GM23338 (cell line): ENCODE measurements at regions not wholly inside any gene's neighbourhood (a gene's known extent, or its start where the extent isn't known, plus 50 kb on each side); places are given as distances from the start of the nearest gene placed in this dataset.

ENCODE experiments used
- ATAC-seq: fragments of 200-7000 bp; cut with Tn5 transposase; 3 replicates; pipeline ENCODE4 v1.9.1; 2020
- DNase-seq: peaks from one replicate; pipeline ENCODE4 v3.0.0-alpha.2; 2015; ENCODE audit warnings: low spot score
- H2AFZ ChIP-seq: fragments of 200-600 bp; sonication (generic); 2 replicates; pipeline ENCODE4 v1.8.0; 2016; ENCODE audit warnings: antibody characterized with exemption, mild to moderate bottlenecking, moderate library complexity
- H3F3A ChIP-seq: fragments of 200-600 bp; sonication (generic); replicated peaks from 2 replicates; pipeline ENCODE4 v1.8.0; 2017; ENCODE audit warnings: antibody characterized with exemption, mixed run types, low read depth
- H3K27ac ChIP-seq: fragments of 200-600 bp; sonication (generic); 2 replicates; pipeline ENCODE4 v1.6.1; 2016; ENCODE audit warnings: low read depth
- H3K27me3 ChIP-seq: fragments of 200-600 bp; sonication (generic); 2 replicates; pipeline ENCODE4 v1.8.0; 2016; ENCODE audit warnings: mild to moderate bottlenecking, mixed run types, moderate library complexity; ENCODE audit not compliant: insufficient read depth
- H3K36me3 ChIP-seq: fragments of 200-600 bp; sonication (generic); 2 replicates; pipeline ENCODE4 v1.8.0; 2016; ENCODE audit warnings: mild to moderate bottlenecking; ENCODE audit not compliant: insufficient read depth
- H3K4me1 ChIP-seq: fragments of 200-600 bp; sonication (generic); 2 replicates; pipeline ENCODE4 v1.8.0; 2016; ENCODE audit warnings: mild to moderate bottlenecking, moderate library complexity; ENCODE audit not compliant: insufficient read depth
- H3K4me2 ChIP-seq: fragments of 200-600 bp; sonication (generic); 2 replicates; pipeline ENCODE4 v1.7.1; 2017; ENCODE audit warnings: mixed run types
- H3K4me3 ChIP-seq: fragments of 200-600 bp; sonication (generic); 2 replicates; pipeline ENCODE4 v1.6.1; 2016; ENCODE audit warnings: mixed run types
- H3K79me2 ChIP-seq: fragments of 200-600 bp; sonication (generic); replicated peaks from 2 replicates; pipeline ENCODE4 v1.8.0; 2017; ENCODE audit warnings: mild to moderate bottlenecking; ENCODE audit not compliant: insufficient read depth
- H3K9me2 ChIP-seq: fragments of 200-600 bp; sonication (generic); 2 replicates; pipeline ENCODE4 v1.8.0; 2017; ENCODE audit not compliant: insufficient read depth
- H4K20me1 ChIP-seq: fragments of 200-600 bp; sonication (generic); replicated peaks from 2 replicates; pipeline ENCODE4 v1.8.0; 2017; ENCODE audit warnings: mild to moderate bottlenecking; ENCODE audit not compliant: insufficient read depth
- H3K27ac Mint-ChIP-seq: 2 replicates; pipeline ENCODE4 v1.8.0; 2020; ENCODE audit warnings: inconsistent platforms, mild to moderate bottlenecking, moderate library complexity, mixed read lengths
- H3K27me3 Mint-ChIP-seq: 3 replicates; pipeline ENCODE4 v1.8.0; 2022; ENCODE audit warnings: low read depth, mild to moderate bottlenecking, moderate library complexity, mixed read lengths, inconsistent platforms; ENCODE audit not compliant: insufficient read depth, poor library complexity
- H3K36me3 Mint-ChIP-seq: 3 replicates; pipeline ENCODE4 v1.8.0; 2021; ENCODE audit warnings: low read depth, mild to moderate bottlenecking, inconsistent platforms, moderate library complexity, mixed read lengths
- H3K4me1 Mint-ChIP-seq: 3 replicates; pipeline ENCODE4 v1.8.0; 2020; ENCODE audit warnings: mild to moderate bottlenecking, inconsistent platforms, mixed read lengths
- H3K4me3 Mint-ChIP-seq: 3 replicates; pipeline ENCODE4 v1.8.0; 2021; ENCODE audit warnings: moderate library complexity, mild to moderate bottlenecking, inconsistent platforms, mixed read lengths
- H3K9me3 Mint-ChIP-seq: 3 replicates; pipeline ENCODE4 v1.8.0; 2020; ENCODE audit warnings: moderate library complexity, mild to moderate bottlenecking, inconsistent platforms, mixed read lengths
- CREB1 ChIP-seq: fragments of 250-450 bp; sonication (Bioruptor Pico); IDR thresholded peaks from 2 replicates; pipeline ENCODE4 v1.5.0; 2020; ENCODE audit warnings: low read depth, mild to moderate bottlenecking, moderate library complexity
- ETS1 ChIP-seq: IDR thresholded peaks from 2 replicates; pipeline ENCODE4 v1.6.1; 2016; ENCODE audit warnings: antibody characterized with exemption
- EZH2 ChIP-seq: fragments of 200-600 bp; sonication (generic); IDR thresholded peaks from one replicate; pipeline ENCODE4 v1.8.0; 2017; ENCODE audit warnings: antibody characterized with exemption, mild to moderate bottlenecking, low read depth; ENCODE audit not compliant: unreplicated experiment
- EZH2phosphoT487 ChIP-seq: fragments of 200-600 bp; sonication (generic); IDR thresholded peaks from one replicate; pipeline ENCODE4 v1.8.1; 2018; ENCODE audit warnings: antibody characterized with exemption; ENCODE audit not compliant: unreplicated experiment
- JUNB ChIP-seq: IDR thresholded peaks from one replicate; pipeline ENCODE4 v1.6.1; 2016; ENCODE audit warnings: antibody characterized with exemption; ENCODE audit not compliant: unreplicated experiment
- NANOG ChIP-seq: IDR thresholded peaks from 2 replicates; pipeline ENCODE4 v1.6.1; 2016; ENCODE audit warnings: antibody characterized with exemption, borderline replicate concordance
- POLR2AphosphoS5 ChIP-seq: IDR thresholded peaks from 2 replicates; pipeline ENCODE4 v1.6.1; 2016; ENCODE audit warnings: antibody characterized with exemption, low read depth
- STAT1 ChIP-seq: IDR thresholded peaks from one replicate; pipeline ENCODE4 v1.6.1; 2016; ENCODE audit warnings: antibody characterized with exemption; ENCODE audit not compliant: unreplicated experiment
- ZNF114 ChIP-seq: fragments of 250-450 bp; sonication (Bioruptor Pico); IDR thresholded peaks from 2 replicates; pipeline ENCODE4 v1.5.0; 2020; ENCODE audit warnings: mild to moderate bottlenecking, moderate library complexity
- ZNF331 ChIP-seq: fragments of 250-450 bp; sonication (Bioruptor Pico); IDR thresholded peaks from 2 replicates; pipeline ENCODE4 v1.5.0; 2020; ENCODE audit warnings: low read depth, mild to moderate bottlenecking, moderate library complexity
- ZNF462 ChIP-seq: fragments of 250-450 bp; sonication (Bioruptor Pico); IDR thresholded peaks from 2 replicates; pipeline ENCODE4 v1.5.0; 2020; ENCODE audit warnings: mild to moderate bottlenecking, moderate library complexity
- TF ChIP-seq, protein P1 (sequence below), 2 experiments: fragments of 200-600 bp in 1 of 2; sonication (generic) in 1 of 2; conservative IDR thresholded peaks; 2 replicates each; pipeline versions ENCODE4 v1.5.1 to v1.6.1; 2016 to 2017; ENCODE audit warnings: antibody characterized with exemption in 2 of 2, low read depth in 2 of 2, mild to moderate bottlenecking in 2 of 2, moderate library complexity in 1 of 2

DNA sequence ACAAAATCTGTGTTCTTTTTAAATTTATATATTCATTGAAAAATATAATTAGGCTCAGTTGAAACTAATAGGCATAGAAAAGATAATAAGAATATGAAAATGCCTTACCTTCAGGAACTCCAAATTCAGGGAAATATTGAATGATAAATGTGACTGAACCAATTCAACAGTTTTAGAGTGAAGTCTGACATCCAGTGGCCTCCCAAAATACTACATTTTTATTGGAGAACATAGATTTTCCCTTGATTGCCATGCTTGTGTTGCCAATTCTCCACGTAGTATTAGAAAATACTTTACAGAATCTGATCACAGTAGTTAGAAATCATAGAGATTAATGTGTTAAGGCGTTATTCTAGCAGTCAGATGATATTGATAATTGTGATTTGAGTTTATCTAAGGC, 1246.7 kb downstream of the GATA3 start:
- Histone ChIP-seq H3K27me3 (no peaks in the 10 kb centered on the region), H3F3A (no peaks in the 10 kb centered on the region), H3K4me3 (no peak overlapping the region), H3K27ac (no peak overlapping the region), H3K4me1 (no peaks in the 10 kb centered on the region), H2AFZ (no peak overlapping the region), H3K36me3 (no peaks in the 10 kb centered on the region), H3K9me2 (no peaks in the 10 kb centered on the region), H3K79me2 (no peaks in the 10 kb centered on the region), H3K4me2 (no peak overlapping the region), H4K20me1 (no peaks in the 10 kb centered on the region)
- H3K36me3 Mint-ChIP-seq: no peaks in the 10 kb centered on the region
- ATAC-seq (no peak), DNase-seq (peak; percentile 17)
- TF ChIP-seq CREB1 (CRISPR knock-in tag) (no peak), ETS1 (no peak), EZH2phosphoT487 (no peak), STAT1 (no peak), NANOG (no peak)
- TF ChIP-seq, protein P1, sequence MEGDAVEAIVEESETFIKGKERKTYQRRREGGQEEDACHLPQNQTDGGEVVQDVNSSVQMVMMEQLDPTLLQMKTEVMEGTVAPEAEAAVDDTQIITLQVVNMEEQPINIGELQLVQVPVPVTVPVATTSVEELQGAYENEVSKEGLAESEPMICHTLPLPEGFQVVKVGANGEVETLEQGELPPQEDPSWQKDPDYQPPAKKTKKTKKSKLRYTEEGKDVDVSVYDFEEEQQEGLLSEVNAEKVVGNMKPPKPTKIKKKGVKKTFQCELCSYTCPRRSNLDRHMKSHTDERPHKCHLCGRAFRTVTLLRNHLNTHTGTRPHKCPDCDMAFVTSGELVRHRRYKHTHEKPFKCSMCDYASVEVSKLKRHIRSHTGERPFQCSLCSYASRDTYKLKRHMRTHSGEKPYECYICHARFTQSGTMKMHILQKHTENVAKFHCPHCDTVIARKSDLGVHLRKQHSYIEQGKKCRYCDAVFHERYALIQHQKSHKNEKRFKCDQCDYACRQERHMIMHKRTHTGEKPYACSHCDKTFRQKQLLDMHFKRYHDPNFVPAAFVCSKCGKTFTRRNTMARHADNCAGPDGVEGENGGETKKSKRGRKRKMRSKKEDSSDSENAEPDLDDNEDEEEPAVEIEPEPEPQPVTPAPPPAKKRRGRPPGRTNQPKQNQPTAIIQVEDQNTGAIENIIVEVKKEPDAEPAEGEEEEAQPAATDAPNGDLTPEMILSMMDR (conservative IDR thresholded peaks at IDR 0.05; ENCODE audit: low read depth in 2 of 2): peak; percentile 35 to 45; a peak in 3 of 4 replicates
- no peak overlapping the region for H3K27ac Mint-ChIP-seq
- H3K27me3 Mint-ChIP-seq: no peaks in the 10 kb centered on the region
- no peak overlapping the region for H3K4me3 Mint-ChIP-seq
- H3K9me3 Mint-ChIP-seq: no peaks in the 10 kb centered on the region
- H3K4me1 Mint-ChIP-seq: peaks cover 4% of the 10 kb centered on the region; the same call in 1 of the 3 replicates

DNA sequence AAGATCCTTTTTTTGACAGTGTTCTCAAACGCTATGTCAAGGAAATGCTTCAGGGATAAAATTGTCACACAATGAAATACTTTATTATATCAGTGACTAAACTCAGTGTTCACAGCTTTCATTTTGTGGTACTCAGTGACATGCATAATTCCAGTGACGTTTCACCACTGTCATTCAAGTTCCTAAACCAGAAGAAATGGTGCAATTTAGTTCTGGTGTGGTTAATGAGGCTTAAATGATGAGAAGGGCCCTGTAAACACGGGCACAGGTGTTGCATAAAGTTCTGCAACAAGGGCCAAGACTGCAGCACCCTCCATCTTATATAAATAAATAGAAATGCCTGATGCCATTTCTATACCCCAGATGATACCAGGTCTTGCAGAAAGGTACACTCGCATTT, 1247.1 kb downstream of the GATA3 start:
- H2AFZ ChIP-seq: no peak overlapping the region
- H3K9me2 ChIP-seq: no peaks in the 10 kb centered on the region
- Mint-ChIP-seq H3K27me3 (no peaks in the 10 kb centered on the region), H3K4me1 (peaks cover 4% of the 10 kb centered on the region; the same call in 1 of the 3 replicates), H3K4me3 (no peak overlapping the region), H3K9me3 (no peaks in the 10 kb centered on the region), H3K27ac (no peak overlapping the region), H3K36me3 (no peaks in the 10 kb centered on the region)
- H3K4me3 ChIP-seq: no peak overlapping the region
- no peaks in the 10 kb centered on the region for H3K27me3 ChIP-seq
- DNase-seq: no peak
- no peaks in the 10 kb centered on the region for H3K36me3 ChIP-seq
- no peak overlapping the region for H3K4me2 ChIP-seq
- no peaks in the 10 kb centered on the region for H3K4me1 ChIP-seq
- H4K20me1 ChIP-seq: no peaks in the 10 kb centered on the region
- H3K79me2 ChIP-seq: no peaks in the 10 kb centered on the region
- no peak for ATAC-seq
- no peaks in the 10 kb centered on the region for H3F3A ChIP-seq
- no peak overlapping the region for H3K27ac ChIP-seq
- TF ChIP-seq ZNF462 (CRISPR knock-in tag): no peak
- no peak for TF ChIP-seq POLR2AphosphoS5
- TF ChIP-seq, protein P1 (conservative IDR thresholded peaks at IDR 0.05; ENCODE audit: low read depth in 2 of 2): no peak
- TF ChIP-seq EZH2: no peak
- no peak for TF ChIP-seq ZNF331 (CRISPR knock-in tag)
- no peak for TF ChIP-seq ZNF114 (CRISPR knock-in tag)
- no peak for TF ChIP-seq JUNB
